Endothelial cell of umbilical vein (primary cell): ENCODE measurements at regions not wholly inside any gene's neighbourhood (a gene's known extent, or its start where the extent isn't known, plus 50 kb on each side); places are given as distances from the start of the nearest gene placed in this dataset.

Source experiments
- CTCF ChIP-seq, 2 donors: IDR thresholded peaks; 1 replicate in 1 of 2; 2 replicates in 1 of 2; pipeline ENCODE4 v1.5.1; 2011; ENCODE audit warnings: low read length in 2 of 2, mild to moderate bottlenecking in 2 of 2, moderate library complexity in 2 of 2, control low read depth in 1 of 2, inconsistent platforms in 1 of 2, low read depth in 1 of 2; ENCODE audit not compliant: insufficient read depth in 1 of 2; ENCODE audit errors: extremely low read depth in 1 of 2
- MAX ChIP-seq: IDR thresholded peaks from 2 replicates; pipeline ENCODE4 v1.6.1; 2011; ENCODE audit not compliant: insufficient read depth, insufficient read length
- MYC ChIP-seq: IDR thresholded peaks from one replicate; pipeline ENCODE4 v1.6.1; 2011; ENCODE audit warnings: mild to moderate bottlenecking, low read depth, low read length
- POLR2A ChIP-seq: IDR thresholded peaks from 2 replicates; pipeline ENCODE4 v1.6.1; 2012; ENCODE audit warnings: low read depth, mild to moderate bottlenecking, control low read depth, low read length

- TF ChIP-seq CTCF (IDR thresholded peaks at IDR 0.05; ENCODE audit: extremely low read depth in 1 of 2, insufficient read depth in 1 of 2, low read depth in 1 of 2, low read length in 2 of 2) = no peak
- no peak for TF ChIP-seq POLR2A
- no peak for TF ChIP-seq MYC
- no peak for TF ChIP-seq MAX
Measured at GRCh38 chr6:54003316-54003715, 107.9 kb upstream of the MLIP start.
